ENCODE measurements at regions not wholly inside any gene's neighbourhood (a gene's known extent, or its start where the extent isn't known, plus 50 kb on each side); places are given as distances from the start of the nearest gene placed in this dataset.

DNA sequence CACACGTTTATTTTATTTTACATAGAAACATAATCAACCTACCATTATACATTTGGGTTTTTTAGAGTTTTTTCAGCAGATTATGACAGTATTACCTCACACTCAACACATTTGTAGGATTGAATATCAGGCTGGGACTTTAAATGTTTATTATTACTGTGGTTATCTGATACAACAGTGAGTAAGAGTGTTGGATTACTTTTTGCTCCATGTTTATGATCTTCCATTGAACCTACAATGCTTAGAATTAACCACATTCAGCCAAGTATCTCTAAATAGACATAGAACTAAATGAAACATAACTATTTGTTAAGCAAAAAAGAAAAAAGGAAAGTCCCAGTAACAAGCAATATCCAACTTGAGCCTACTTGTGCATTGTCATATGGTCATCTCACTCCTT, 607.4 kb upstream of the PITX2 start:
- Histone ChIP-seq H4K91ac (ENCODE audit: insufficient read depth, low read depth, low read length) (no peak overlapping the region), H4K5ac (ENCODE audit: low read depth, low read length) (no peak overlapping the region), H3K14ac (replicated peaks; ENCODE audit: low read depth, low read length) (no peak overlapping the region), H2BK15ac (ENCODE audit: low read depth, low read length) (no peak overlapping the region), H3K18ac (ENCODE audit: low read depth, low read length) (no peak overlapping the region), H2BK120ac (ENCODE audit: low read depth, low read length) (no peak overlapping the region), H3K9me1 (ENCODE audit: insufficient read depth, low read length) (0 out of 2 replicates have a peak, but pooled peaks cover 3% of the 10 kb centered on the region), H4K8ac (ENCODE audit: low read depth in 2 of 2, low read length in 2 of 2) (no peak overlapping the region), H3K4ac (ENCODE audit: low read depth, low read length) (no peak overlapping the region), H3K9ac (ENCODE audit: low read depth, low read length) (no peak overlapping the region), H4K20me1 (ENCODE audit: insufficient read depth, low read length) (no peaks in the 10 kb centered on the region), H3K4me2 (ENCODE audit: low read depth, low read length) (peak overlapping the region; percentile 81; the same call in 1 of the 2 replicates), H3K56ac (ENCODE audit: extremely low read depth, insufficient read depth, low read length) (no peak overlapping the region), H2AK9ac (replicated peaks; ENCODE audit: low read depth, low read length, poor library complexity) (no peak overlapping the region), H3K36me3 (ENCODE audit: control insufficient read depth, insufficient read depth, low read length) (no peaks in the 10 kb centered on the region), H3K4me1 (ENCODE audit: control insufficient read depth, insufficient read depth, low read length) (peaks cover 5% of the 10 kb centered on the region; the same call in 1 of the 2 replicates), H3K4me3 (ENCODE audit: insufficient read depth, low read depth, low read length) (no peak overlapping the region), H3K9me3 (ENCODE audit: control insufficient read depth, insufficient read depth, low read length) (no peaks in the 10 kb centered on the region; the same call in 1 of the 2 replicates), H2BK5ac (ENCODE audit: low read depth, low read length, poor library complexity, severe bottlenecking) (no peak overlapping the region), H3K27ac (ENCODE audit: insufficient read depth, low read length) (no peak overlapping the region), H2AK5ac (ENCODE audit: low read depth, low read length) (no peak overlapping the region), H3K27me3 (ENCODE audit: control insufficient read depth, insufficient read depth, low read length) (no peaks in the 10 kb centered on the region), H2AFZ (replicated peaks; ENCODE audit: low read length, poor library complexity) (no peak overlapping the region), H3K79me1 (ENCODE audit: low read depth in 1 of 2, low read length in 2 of 2) (no peaks in the 10 kb centered on the region), H3K23ac (ENCODE audit: low read depth, low read length) (no peak overlapping the region), H2BK20ac (ENCODE audit: low read depth, low read length) (no peak overlapping the region)
- BruUV-seq (replicated peaks), result no TSS peak
- dilution Hi-C loops (cut with HindIII; ENCODE audit: low sequenced_read_pairs, unreplicated experiment), result no loop called here
- CTCF ChIA-PET, result no interaction called here
- peak; percentile 86 for DNase-seq
- TF ChIP-seq CHD1 (IDR thresholded peaks at IDR 0.05; ENCODE audit: low read depth, low read length) (no peak), FOS (IDR thresholded peaks at IDR 0.05; ENCODE audit: low read depth, low read length) (peak; percentile 49; the same call in 1 of the 2 replicates), CEBPB (IDR thresholded peaks at IDR 0.05; ENCODE audit: low read depth, low read length) (peak; percentile 36; the same call in 1 of the 2 replicates)
- POLR2A ChIA-PET (ENCODE audit: unreplicated experiment), result no interaction called here
- peak; percentile 86 for ATAC-seq (ENCODE audit: low read depth)
- in situ Hi-C loops (cut with MboI; ENCODE audit: low sequenced_read_pairs), result no loop called here
- intact Hi-C loops (cut with micrococcal nuclease), result no loop called here
- WGBS, 2 experiments (ENCODE audit: extremely low coverage in 2 of 2, insufficient read length in 1 of 2), result no CpG with 5 or more reads among the region's 1 CpG

Measured in IMR-90 (cell line).